ENCODE measurements at regions not wholly inside any gene's neighbourhood (a gene's known extent, or its start where the extent isn't known, plus 50 kb on each side); places are given as distances from the start of the nearest gene placed in this dataset.

- no peaks in the 10 kb centered on the region for H3K27me3 Mint-ChIP-seq (ENCODE audit: low read depth)
- H3K9me3 Mint-ChIP-seq = peaks cover 2% of the 10 kb centered on the region
- CTCF ChIA-PET = no interaction called here
- no peak for DNase-seq
- intact Hi-C loops (cut with micrococcal nuclease) = no loop called here
- H3K27ac Mint-ChIP-seq = no peak overlapping the region
- no peaks in the 10 kb centered on the region for H3K36me3 Mint-ChIP-seq (ENCODE audit: low read depth)
- no peak overlapping the region for H3K4me3 Mint-ChIP-seq
- H3K4me1 Mint-ChIP-seq (ENCODE audit: low read depth) = no peaks in the 10 kb centered on the region
Measured at GRCh38 chr5:104661256-104661655, 1098.7 kb upstream of the NUDT12 start.

DNA sequence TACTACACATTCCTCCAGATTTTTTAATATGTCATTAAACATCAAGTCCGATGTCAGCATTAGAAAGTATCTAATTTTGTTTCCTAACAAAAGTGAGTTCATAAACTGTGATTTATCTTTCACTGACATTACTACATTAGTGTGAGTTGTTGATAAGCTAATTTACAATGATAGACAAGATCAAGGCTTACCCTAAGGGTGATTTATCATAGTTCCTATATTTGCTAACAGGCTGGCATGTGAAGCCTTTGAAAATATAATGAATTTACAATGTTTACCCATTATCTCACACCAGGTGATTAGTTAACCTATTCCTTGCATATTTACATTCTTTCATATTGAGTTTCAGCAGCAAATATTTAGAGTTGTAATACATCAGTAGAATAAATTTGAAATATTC, 1096.9 kb upstream of the NUDT12 start:
- intact Hi-C loops (cut with micrococcal nuclease) = no loop called here
- CTCF ChIA-PET = no interaction called here
- peaks cover 6% of the 10 kb centered on the region for H3K9me3 Mint-ChIP-seq
- no peaks in the 10 kb centered on the region for H3K27me3 Mint-ChIP-seq (ENCODE audit: low read depth)
- H3K4me1 Mint-ChIP-seq (ENCODE audit: low read depth) = no peaks in the 10 kb centered on the region
- no peaks in the 10 kb centered on the region for H3K36me3 Mint-ChIP-seq (ENCODE audit: low read depth)
- H3K27ac Mint-ChIP-seq = no peak overlapping the region
- H3K4me3 Mint-ChIP-seq = no peak overlapping the region
- DNase-seq = no peak

GRCh38 chr5:104652271-104652861, 1089.8 kb upstream of the NUDT12 start:
- no peak for DNase-seq
- H3K27me3 Mint-ChIP-seq (ENCODE audit: low read depth) = no peaks in the 10 kb centered on the region
- peaks cover 9% of the 10 kb centered on the region for H3K9me3 Mint-ChIP-seq
- CTCF ChIA-PET = no interaction called here
- no peaks in the 10 kb centered on the region for H3K4me1 Mint-ChIP-seq (ENCODE audit: low read depth)
- H3K27ac Mint-ChIP-seq = no peak overlapping the region
- no peaks in the 10 kb centered on the region for H3K36me3 Mint-ChIP-seq (ENCODE audit: low read depth)
- H3K4me3 Mint-ChIP-seq = no peak overlapping the region
- intact Hi-C loops (cut with micrococcal nuclease) = no loop called here

DNA sequence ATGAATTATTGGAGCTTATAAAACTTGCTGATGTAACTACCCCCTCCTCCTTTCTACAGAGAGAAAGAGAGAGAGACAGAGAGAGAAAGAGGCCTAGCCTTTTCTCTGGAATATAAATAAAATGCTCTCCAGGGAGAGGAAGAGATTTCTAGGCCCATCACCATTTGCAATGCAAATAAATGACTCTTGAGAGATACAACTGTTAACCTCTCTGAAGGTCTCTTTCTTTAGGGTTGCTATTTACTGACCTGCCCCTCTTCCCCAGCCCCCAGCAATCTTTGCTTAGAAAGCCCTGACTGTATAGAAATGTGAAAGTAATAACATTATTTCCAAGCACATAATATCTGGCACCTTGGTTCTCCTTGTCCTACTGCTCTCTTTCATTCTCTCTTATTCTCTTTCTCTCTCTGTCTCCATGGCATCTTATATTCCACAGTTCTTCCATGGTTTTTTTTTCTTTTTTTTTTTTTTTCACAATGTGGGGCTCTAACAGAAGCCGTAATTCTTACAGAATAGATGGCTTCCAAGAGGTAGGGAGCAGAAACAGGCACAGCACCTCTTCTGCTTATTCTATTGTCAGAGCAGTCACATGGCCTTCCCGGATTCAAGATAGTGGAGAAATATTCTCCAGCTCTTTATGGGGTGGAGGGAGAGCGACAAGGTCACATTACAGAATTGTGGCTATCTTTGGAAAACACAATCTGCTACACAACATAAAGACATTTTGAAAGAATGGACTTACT, 1087.9 kb upstream of the NUDT12 start:
- Mint-ChIP-seq H3K4me3 (no peak overlapping the region), H3K9me3 (peaks cover 7% of the 10 kb centered on the region), H3K36me3 (ENCODE audit: low read depth) (no peaks in the 10 kb centered on the region), H3K27ac (no peak overlapping the region), H3K27me3 (ENCODE audit: low read depth) (no peaks in the 10 kb centered on the region), H3K4me1 (ENCODE audit: low read depth) (no peaks in the 10 kb centered on the region)
- intact Hi-C loops (cut with micrococcal nuclease) = no loop called here
- no peak for DNase-seq
- CTCF ChIA-PET = no interaction called here

DNA sequence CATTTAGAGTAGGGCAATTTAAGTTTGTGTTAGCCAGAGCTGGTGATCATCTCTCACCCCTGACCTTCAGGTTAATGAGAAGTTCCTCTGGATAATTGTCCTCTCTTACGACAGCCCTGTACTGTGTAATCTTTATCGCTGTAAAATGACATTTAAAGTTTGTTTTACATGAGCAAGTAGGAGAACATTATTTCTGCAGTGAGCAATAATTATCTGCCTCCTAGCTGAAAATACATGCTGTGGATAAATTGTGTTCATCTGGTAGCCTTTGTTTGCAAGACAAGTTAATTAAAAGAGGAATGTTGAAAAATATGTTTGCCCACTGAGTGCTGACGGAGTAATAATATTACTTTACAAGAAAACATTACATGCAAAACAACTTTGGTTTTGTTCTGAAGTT, 1083.8 kb upstream of the NUDT12 start:
- H3K27ac Mint-ChIP-seq = no peak overlapping the region
- DNase-seq = no peak
- intact Hi-C loops (cut with micrococcal nuclease) = no loop called here
- peaks cover 5% of the 10 kb centered on the region for H3K9me3 Mint-ChIP-seq
- CTCF ChIA-PET = interaction anchor here (0.7 kb wide), 1 partner anchor 179 kb away, joined by 3 read pairs; no protein-coding TSS in a partner anchor
- H3K4me1 Mint-ChIP-seq (ENCODE audit: low read depth) = no peaks in the 10 kb centered on the region
- H3K27me3 Mint-ChIP-seq (ENCODE audit: low read depth) = no peaks in the 10 kb centered on the region
- H3K4me3 Mint-ChIP-seq = no peak overlapping the region
- H3K36me3 Mint-ChIP-seq (ENCODE audit: low read depth) = no peaks in the 10 kb centered on the region

GRCh38 chr5:104643320-104643719, 1080.7 kb upstream of the NUDT12 start:
- intact Hi-C loops (cut with micrococcal nuclease) = no loop called here
- no peaks in the 10 kb centered on the region for H3K36me3 Mint-ChIP-seq (ENCODE audit: low read depth)

DNA sequence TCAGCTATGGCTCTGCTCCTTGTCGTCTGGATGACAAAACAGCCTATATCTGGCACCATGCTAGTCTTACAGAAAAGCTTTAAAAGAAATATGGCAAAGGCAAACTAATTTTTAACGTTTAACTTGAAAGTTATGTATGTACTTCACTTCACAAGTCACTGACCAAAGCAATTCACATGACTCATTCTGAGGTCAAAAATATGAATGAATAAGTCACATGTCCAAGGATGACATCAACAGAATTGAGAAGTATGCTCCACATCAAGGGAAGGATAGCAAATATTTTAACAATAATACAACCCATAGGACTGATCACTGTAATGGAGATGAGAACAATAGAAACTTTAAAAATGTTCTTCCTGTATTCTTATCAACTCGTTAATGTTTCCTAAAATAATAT, 1072.6 kb upstream of the NUDT12 start:
- Mint-ChIP-seq H3K4me1 (ENCODE audit: low read depth) (no peaks in the 10 kb centered on the region), H3K4me3 (no peak overlapping the region), H3K9me3 (peaks cover 2% of the 10 kb centered on the region), H3K27me3 (ENCODE audit: low read depth) (no peaks in the 10 kb centered on the region), H3K27ac (no peak overlapping the region), H3K36me3 (ENCODE audit: low read depth) (no peaks in the 10 kb centered on the region)
- CTCF ChIA-PET = no interaction called here
- DNase-seq = no peak
- intact Hi-C loops (cut with micrococcal nuclease) = no loop called here

More at GRCh38 chr5:104643320-104643719, 1080.7 kb upstream of the NUDT12 start:
- H3K4me3 Mint-ChIP-seq = no peak overlapping the region
- H3K4me1 Mint-ChIP-seq (ENCODE audit: low read depth) = no peaks in the 10 kb centered on the region
- no peaks in the 10 kb centered on the region for H3K27me3 Mint-ChIP-seq (ENCODE audit: low read depth)
- H3K27ac Mint-ChIP-seq = no peak overlapping the region
- peaks cover 5% of the 10 kb centered on the region for H3K9me3 Mint-ChIP-seq
- DNase-seq = no peak
- CTCF ChIA-PET = no interaction called here

GRCh38 chr5:104628911-104629310, 1066.3 kb upstream of the NUDT12 start:
- CTCF ChIA-PET = no interaction called here
- no peak overlapping the region for H3K27ac Mint-ChIP-seq

GRCh38 chr5:104626122-104626521, 1063.5 kb upstream of the NUDT12 start:
- H3K36me3 Mint-ChIP-seq (ENCODE audit: low read depth) = no peaks in the 10 kb centered on the region

More at GRCh38 chr5:104628911-104629310, 1066.3 kb upstream of the NUDT12 start:
- H3K4me1 Mint-ChIP-seq (ENCODE audit: low read depth) = no peaks in the 10 kb centered on the region
- H3K9me3 Mint-ChIP-seq = peaks cover 3% of the 10 kb centered on the region
- no peaks in the 10 kb centered on the region for H3K27me3 Mint-ChIP-seq (ENCODE audit: low read depth)
- DNase-seq = no peak
- intact Hi-C loops (cut with micrococcal nuclease) = no loop called here
- H3K4me3 Mint-ChIP-seq = no peak overlapping the region
- H3K36me3 Mint-ChIP-seq (ENCODE audit: low read depth) = no peaks in the 10 kb centered on the region

DNA sequence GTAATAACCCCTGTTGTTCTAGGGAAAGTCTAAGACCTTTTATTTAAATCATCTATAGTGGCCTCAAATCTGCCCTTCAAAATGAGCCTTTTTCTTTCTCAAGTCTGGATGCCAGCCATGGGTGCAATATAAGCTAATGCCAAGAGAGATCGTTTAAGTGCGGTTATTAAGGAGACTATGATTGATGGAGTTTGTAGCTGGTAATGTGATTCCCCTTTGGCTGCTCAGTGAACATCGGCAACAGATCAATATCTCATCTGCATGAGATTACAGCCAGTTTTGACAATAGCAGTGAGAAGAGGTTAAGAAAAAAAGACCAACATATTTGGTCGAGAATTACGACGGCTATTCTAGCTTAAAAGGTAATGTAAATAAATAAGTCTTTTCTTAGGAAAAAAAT, 1049.4 kb upstream of the NUDT12 start:
- H3K36me3 Mint-ChIP-seq (ENCODE audit: low read depth) = no peaks in the 10 kb centered on the region
- no peaks in the 10 kb centered on the region for H3K4me1 Mint-ChIP-seq (ENCODE audit: low read depth)
- no peak for DNase-seq
- no peaks in the 10 kb centered on the region for H3K27me3 Mint-ChIP-seq (ENCODE audit: low read depth)
- peaks cover 5% of the 10 kb centered on the region for H3K9me3 Mint-ChIP-seq
- intact Hi-C loops (cut with micrococcal nuclease) = no loop called here
- H3K4me3 Mint-ChIP-seq = no peak overlapping the region
- H3K27ac Mint-ChIP-seq = no peak overlapping the region
- CTCF ChIA-PET = no interaction called here

More at GRCh38 chr5:104626122-104626521, 1063.5 kb upstream of the NUDT12 start:
- no peak for DNase-seq
- Mint-ChIP-seq H3K4me3 (no peak overlapping the region), H3K4me1 (ENCODE audit: low read depth) (no peaks in the 10 kb centered on the region), H3K9me3 (peaks cover 3% of the 10 kb centered on the region), H3K27ac (no peak overlapping the region), H3K27me3 (ENCODE audit: low read depth) (no peaks in the 10 kb centered on the region)
- intact Hi-C loops (cut with micrococcal nuclease) = no loop called here
- CTCF ChIA-PET = no interaction called here

- intact Hi-C loops (cut with micrococcal nuclease) = no loop called here
- no peak overlapping the region for H3K4me3 Mint-ChIP-seq
- H3K4me1 Mint-ChIP-seq (ENCODE audit: low read depth) = no peaks in the 10 kb centered on the region
- H3K27me3 Mint-ChIP-seq (ENCODE audit: low read depth) = no peaks in the 10 kb centered on the region
- no peak for DNase-seq
- CTCF ChIA-PET = no interaction called here
- no peaks in the 10 kb centered on the region for H3K36me3 Mint-ChIP-seq (ENCODE audit: low read depth)
- H3K9me3 Mint-ChIP-seq = peaks cover 5% of the 10 kb centered on the region
- no peak overlapping the region for H3K27ac Mint-ChIP-seq
Measured at GRCh38 chr5:104611135-104611767, 1048.7 kb upstream of the NUDT12 start.

DNA sequence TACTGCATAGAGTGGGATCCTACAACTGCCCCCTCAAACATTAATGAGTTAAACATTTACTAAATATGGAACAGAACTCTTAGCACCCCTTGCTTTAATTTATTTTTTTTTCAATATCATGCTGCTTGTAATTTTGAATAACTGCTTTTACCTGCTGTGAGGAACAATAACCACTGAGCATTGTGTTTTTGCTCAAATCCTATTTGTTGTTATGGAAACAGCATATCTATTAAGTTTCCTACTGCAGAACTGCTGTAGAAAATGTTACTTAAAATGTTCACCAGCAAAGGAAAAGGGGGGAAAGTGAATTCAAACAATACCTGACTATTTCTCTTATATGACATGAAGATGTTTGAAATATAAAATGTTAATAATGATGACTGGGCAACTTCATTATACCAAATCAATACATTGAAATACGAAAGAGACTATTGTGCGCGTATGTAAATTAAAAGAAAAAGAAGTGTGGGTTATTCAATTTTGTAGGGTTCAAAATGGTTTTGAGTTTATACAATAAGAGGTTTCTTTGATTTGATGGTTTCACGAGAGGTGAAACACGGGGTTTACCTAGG, 1043.8 kb upstream of the NUDT12 start:
- no peaks in the 10 kb centered on the region for H3K36me3 Mint-ChIP-seq (ENCODE audit: low read depth)
- H3K27ac Mint-ChIP-seq = no peak overlapping the region
- intact Hi-C loops (cut with micrococcal nuclease) = no loop called here
- H3K4me3 Mint-ChIP-seq = no peak overlapping the region
- no peaks in the 10 kb centered on the region for H3K4me1 Mint-ChIP-seq (ENCODE audit: low read depth)
- H3K9me3 Mint-ChIP-seq = peaks cover 11% of the 10 kb centered on the region
- CTCF ChIA-PET = no interaction called here
- H3K27me3 Mint-ChIP-seq (ENCODE audit: low read depth) = no peaks in the 10 kb centered on the region
- no peak for DNase-seq

DNA sequence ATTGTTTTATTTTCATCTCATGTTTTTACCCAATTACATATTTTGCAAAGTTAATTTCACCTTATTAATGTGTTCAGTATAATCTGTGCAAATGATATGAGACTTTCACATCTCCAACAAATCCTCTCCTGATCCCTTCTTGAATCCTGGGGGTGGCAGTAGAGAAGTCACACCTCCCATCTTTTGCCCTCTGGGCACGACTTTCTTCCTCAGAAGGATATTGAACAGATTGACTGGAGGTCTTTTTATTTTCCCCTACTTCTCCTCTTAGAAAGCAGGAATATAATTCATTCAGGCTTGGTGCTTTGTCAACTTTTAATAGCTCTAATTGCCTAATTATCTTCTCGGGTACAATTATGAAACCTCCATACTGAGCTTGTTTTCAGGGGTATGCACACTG, 1037.1 kb upstream of the NUDT12 start:
- no peak overlapping the region for H3K27ac Mint-ChIP-seq
- CTCF ChIA-PET = no interaction called here
- H3K9me3 Mint-ChIP-seq = peaks cover 5% of the 10 kb centered on the region
- H3K4me1 Mint-ChIP-seq (ENCODE audit: low read depth) = no peaks in the 10 kb centered on the region
- no peak overlapping the region for H3K4me3 Mint-ChIP-seq
- intact Hi-C loops (cut with micrococcal nuclease) = no loop called here
- no peaks in the 10 kb centered on the region for H3K27me3 Mint-ChIP-seq (ENCODE audit: low read depth)
- no peaks in the 10 kb centered on the region for H3K36me3 Mint-ChIP-seq (ENCODE audit: low read depth)
- no peak for DNase-seq

Measured in activated naive CD4-positive, alpha-beta T cell treated with anti-CD3 and anti-CD28 coated beads for 36 hours (primary cell).